GM18502 (cell line): ENCODE measurements at regions not wholly inside any gene's neighbourhood (a gene's known extent, or its start where the extent isn't known, plus 50 kb on each side); places are given as distances from the start of the nearest gene placed in this dataset.
A peak's percentile ranks its signal among the peaks of the same experiment; 100 is the strongest.
"Not testable (repeated sequence)": the region's sequence is repeated elsewhere in the genome, so short reads cannot be mapped to it uniquely, and the experiment has no call there.

ENCODE experiments used
- ATAC-seq: cut with Tn5 transposase; IDR thresholded peaks from one replicate; pipeline ENCODE4 v1.9.1; 2021; ENCODE audit warnings: mild to moderate bottlenecking; ENCODE audit not compliant: unreplicated experiment, poor library complexity

GRCh38 chr9:78437806-78438205 is 140.9 kb downstream of the PSAT1 start:
- ATAC-seq, result no peak

GRCh38 chr9:78438211-78438610 is 141.3 kb downstream of the PSAT1 start:
- no peak for ATAC-seq

- no peak for ATAC-seq
These were observed 141.9 kb downstream of the PSAT1 start for GRCh38 chr9:78438780-78439179.

GRCh38 chr9:78439190-78439865 is 142.4 kb downstream of the PSAT1 start:
- peak; percentile 87 for ATAC-seq

GRCh38 chr9:78439866-78440830 is 143.2 kb downstream of the PSAT1 start:
- ATAC-seq, result no peak

- no peak for ATAC-seq
These were observed 144.5 kb downstream of the PSAT1 start for GRCh38 chr9:78441396-78441795.

GRCh38 chr9:78441822-78442431 is 145.0 kb downstream of the PSAT1 start:
- no peak for ATAC-seq

GRCh38 chr9:78442577-78442976 is 145.7 kb downstream of the PSAT1 start:
- not testable (repeated sequence) for ATAC-seq

- no peak for ATAC-seq
These were observed 147.0 kb downstream of the PSAT1 start for GRCh38 chr9:78443946-78444345.

- ATAC-seq, result no peak
These were observed 152.2 kb downstream of the PSAT1 start for GRCh38 chr9:78448960-78449673.

GRCh38 chr9:78453450-78453849 is 156.5 kb downstream of the PSAT1 start:
- ATAC-seq, result no peak

- no peak for ATAC-seq
These were observed 165.7 kb downstream of the PSAT1 start for GRCh38 chr9:78462611-78463010.

GRCh38 chr9:78463750-78464149 is 166.8 kb downstream of the PSAT1 start:
- ATAC-seq, result no peak

- ATAC-seq, result no peak
These were observed 171.3 kb downstream of the PSAT1 start for GRCh38 chr9:78468231-78468630.

- ATAC-seq, result no peak
These were observed 172.2 kb downstream of the PSAT1 start for GRCh38 chr9:78468974-78469576.

GRCh38 chr9:78470216-78470615 is 173.3 kb downstream of the PSAT1 start:
- ATAC-seq, result no peak

- no peak for ATAC-seq
These were observed 173.8 kb downstream of the PSAT1 start for GRCh38 chr9:78470741-78471140.

- ATAC-seq, result no peak
These were observed 175.2 kb downstream of the PSAT1 start for GRCh38 chr9:78472111-78472510.

- ATAC-seq, result no peak
These were observed 182.5 kb downstream of the PSAT1 start for GRCh38 chr9:78479441-78479840.

GRCh38 chr9:78486661-78487060 is 189.7 kb downstream of the PSAT1 start:
- ATAC-seq, result no peak
